Left kidney (tissue), 1 donor: ENCODE measurements at regions not wholly inside any gene's neighbourhood (a gene's known extent, or its start where the extent isn't known, plus 50 kb on each side); places are given as distances from the start of the nearest gene placed in this dataset.
"Not testable (repeated sequence)": the region's sequence is repeated elsewhere in the genome, so short reads cannot be mapped to it uniquely, and the experiment has no call there.

Experiments
- DNase-seq: peaks from one replicate; pipeline ENCODE4 v3.0.0-alpha.2; 2013

GRCh38 chr6:56745971-56746370 lies 103.3 kb upstream of the DST start:
- DNase-seq, result no peak

DNA sequence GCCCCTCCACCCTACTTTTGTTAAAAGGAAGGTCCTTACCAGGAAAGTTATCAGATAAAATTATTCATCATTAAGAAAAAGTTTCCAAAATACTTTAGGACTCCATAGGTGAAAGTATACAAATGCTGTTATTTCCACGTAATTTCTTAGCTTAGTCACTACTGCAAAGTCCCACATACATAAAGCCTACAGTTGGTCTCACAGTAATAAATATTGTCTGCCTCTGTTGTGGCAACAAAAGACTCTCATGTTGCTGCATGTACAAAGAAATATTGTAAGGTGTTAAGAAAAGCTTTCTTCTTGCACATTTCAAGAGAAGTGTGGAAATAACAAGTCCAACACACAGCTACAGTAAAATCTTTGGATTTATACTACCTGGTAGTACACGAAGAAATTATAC lies 102.4 kb upstream of the DST start:
- DNase-seq, result no peak

GRCh38 chr6:56744528-56744927 lies 101.8 kb upstream of the DST start:
- DNase-seq, result no peak

DNA sequence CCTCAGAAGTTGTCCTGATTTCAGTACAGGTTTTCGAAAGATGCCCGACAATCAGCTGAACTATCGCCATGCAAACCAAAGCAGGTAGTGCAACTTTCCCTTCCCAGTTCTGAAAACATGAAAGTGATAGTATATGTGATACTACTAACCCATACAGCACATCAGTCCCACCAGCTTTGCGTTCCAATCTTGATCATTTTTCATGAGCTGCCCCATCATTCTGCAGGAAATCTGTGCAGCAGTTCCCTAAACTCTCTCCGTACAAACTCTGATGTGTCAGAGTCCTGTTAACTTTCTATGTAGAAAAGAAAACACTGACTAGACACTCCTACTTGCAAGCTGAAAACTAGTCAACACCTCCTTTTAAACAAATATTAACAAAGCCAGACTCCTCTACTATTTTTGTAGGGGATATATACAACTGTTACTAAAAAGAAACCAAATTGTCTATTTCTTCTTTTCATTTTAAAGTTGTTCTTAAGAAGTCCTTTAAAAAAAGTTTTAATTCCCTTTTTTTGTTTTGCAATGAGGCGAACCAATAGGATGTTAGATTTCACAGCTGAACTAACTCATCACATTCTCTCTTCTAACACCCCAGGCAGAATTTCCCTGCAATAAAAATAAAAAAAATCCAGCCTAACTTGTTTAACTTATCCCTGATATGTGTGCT lies 99.6 kb upstream of the DST start:
- no peak for DNase-seq

- DNase-seq, result no peak
Measured at GRCh38 chr6:56741472-56741871, 98.8 kb upstream of the DST start.

DNA sequence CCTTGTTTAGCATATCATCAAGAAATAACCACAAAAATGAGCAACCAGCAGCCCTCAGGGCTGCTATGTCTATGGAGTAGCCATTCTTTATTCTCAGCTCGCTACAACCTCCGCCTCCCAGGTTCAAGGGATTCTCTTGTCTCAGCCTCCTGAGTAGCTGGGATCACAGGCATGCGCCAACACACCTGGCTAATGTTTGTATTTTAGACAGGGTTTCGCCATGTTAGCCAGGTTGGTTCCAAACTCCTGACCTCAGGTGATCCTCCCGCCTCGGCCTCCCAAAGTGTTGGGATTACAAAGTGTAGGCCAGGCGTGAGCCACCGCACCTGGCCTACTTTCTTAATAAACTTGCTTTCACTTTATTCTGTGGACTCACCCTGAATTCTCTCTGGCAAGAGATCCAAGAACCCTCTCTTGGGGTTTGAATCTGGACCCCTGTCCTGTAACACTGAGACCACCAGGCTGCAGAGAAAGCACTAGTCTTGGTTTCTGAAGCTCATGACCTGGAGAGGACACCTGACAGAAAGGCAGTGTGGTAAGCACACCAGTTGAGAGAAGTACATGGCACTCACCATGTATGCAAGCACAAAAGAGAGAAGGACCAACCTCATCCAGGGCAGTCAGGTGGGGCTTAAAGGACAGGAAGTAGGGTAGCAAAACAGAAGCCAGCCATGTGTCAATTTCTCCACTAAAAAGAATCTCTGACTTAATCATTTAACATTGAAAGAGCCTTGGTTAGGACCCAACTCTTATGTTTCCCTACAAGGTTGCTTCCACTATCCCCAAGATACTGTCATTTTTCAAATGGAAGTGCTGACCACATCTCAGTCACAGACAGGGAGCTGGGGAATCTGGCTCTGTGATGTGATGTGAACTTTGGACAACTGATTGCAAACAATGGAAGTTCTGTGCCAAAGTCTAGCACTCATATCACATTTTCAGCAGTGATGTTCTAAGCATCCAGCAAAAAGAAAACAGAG lies 97.4 kb upstream of the DST start:
- DNase-seq, result no peak

DNA sequence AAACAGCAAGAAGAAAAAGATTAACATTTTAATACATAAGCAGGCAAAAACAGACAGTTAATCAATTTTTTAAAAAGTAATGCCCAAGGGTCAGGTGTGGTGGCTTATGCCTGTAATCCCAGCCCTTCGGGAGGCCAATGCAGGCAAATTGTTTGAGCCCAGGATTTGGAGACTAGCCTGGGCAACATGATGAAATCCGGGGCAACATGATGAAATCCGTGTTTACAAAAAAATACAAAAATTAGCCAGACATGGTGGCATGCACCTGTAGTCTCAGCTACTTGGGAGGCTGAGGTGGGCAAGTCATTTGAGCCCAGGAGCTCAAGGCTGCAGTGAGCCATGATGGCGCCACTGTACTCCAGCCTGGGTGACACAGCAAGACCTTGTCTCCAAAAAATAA lies 94.1 kb upstream of the DST start:
- no peak for DNase-seq

GRCh38 chr6:56734335-56734734 lies 91.6 kb upstream of the DST start:
- no peak for DNase-seq

GRCh38 chr6:56733211-56733697 lies 90.6 kb upstream of the DST start:
- no peak for DNase-seq

DNA sequence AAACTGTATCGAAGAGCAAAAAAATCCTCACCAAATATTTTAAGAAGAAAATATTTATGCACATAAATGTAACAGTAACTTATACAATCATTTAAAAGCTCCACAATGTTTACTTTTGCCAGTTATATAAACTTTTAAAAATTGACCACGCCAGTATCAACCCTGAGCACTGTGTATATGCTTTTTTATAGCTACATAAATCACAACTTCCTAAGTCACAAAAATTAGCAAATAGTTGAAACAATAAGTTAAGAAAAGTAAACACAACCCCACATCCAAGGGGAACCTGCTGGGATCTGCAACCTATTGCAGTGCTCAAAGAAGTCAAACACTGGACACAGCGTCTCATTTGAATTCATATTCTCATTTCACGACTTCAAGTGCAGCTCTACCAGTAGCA lies 89.8 kb upstream of the DST start:
- no peak for DNase-seq

- no peak for DNase-seq
Measured at GRCh38 chr6:56730663-56731529, 88.2 kb upstream of the DST start.

GRCh38 chr6:56729719-56730118 lies 87.0 kb upstream of the DST start:
- DNase-seq, result no peak

GRCh38 chr6:56729166-56729565 lies 86.5 kb upstream of the DST start:
- DNase-seq, result not testable (repeated sequence)

- no peak for DNase-seq
Measured at GRCh38 chr6:56727097-56727850, 84.6 kb upstream of the DST start.

GRCh38 chr6:56725254-56725653 lies 82.6 kb upstream of the DST start:
- no peak for DNase-seq

DNA sequence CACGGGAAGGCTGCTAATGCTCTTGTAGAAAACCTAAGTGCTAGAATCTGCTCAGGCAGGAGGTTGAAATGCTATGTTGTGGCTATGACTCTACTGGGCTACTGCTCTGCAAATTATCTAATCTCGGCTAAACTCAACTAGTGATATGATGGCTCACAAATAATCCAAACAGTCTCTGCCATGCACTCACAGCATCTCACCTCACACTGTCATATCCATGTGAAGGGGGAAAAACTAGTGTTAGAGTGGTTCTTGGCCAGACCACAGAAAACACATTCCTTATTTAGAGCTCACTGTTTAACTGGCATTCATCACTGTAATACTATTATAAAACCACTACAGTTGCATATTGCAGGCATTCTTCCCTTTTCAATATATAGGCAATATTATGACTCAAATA lies 81.8 kb upstream of the DST start:
- DNase-seq, result no peak

DNA sequence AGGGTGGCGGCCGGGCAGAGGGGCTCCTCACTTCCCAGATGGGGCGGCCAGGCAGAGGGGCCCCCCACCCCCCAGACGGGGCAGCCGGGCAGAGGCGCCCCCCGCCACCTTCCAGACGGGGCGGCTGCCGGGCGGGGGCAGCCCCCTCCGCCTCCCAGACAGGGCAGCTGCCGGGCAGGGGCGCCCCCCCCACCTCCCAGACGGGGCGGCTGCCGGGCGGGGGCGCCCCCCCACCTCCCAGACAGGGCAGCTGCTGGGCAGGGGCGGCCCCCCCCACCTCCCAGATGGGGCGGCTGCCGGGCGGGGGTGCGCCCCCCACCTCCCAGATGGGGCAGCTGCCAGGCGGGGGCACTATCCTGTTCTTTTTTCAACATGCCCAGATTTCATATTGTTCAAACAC lies 78.2 kb upstream of the DST start:
- no peak for DNase-seq

DNA sequence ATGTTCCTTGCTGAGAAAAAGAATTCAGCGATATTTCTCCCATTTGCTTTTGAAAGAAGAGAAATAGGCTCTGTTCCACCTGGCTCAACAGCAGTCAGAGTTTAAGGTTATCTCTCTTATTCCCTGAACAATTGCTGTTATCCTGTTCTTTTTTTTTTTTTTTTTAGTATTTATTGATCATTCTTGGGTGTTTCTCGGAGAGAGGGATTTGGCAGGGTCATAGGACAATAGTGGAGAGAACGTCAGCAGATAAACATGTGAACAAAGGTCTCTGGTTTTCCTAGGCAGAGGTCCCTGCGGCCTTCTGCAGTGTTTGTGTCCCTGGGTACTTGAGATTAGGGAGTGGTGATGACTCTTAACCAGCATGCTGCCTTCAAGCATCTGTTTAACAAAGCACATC lies 77.5 kb upstream of the DST start:
- not testable (repeated sequence) for DNase-seq

DNA sequence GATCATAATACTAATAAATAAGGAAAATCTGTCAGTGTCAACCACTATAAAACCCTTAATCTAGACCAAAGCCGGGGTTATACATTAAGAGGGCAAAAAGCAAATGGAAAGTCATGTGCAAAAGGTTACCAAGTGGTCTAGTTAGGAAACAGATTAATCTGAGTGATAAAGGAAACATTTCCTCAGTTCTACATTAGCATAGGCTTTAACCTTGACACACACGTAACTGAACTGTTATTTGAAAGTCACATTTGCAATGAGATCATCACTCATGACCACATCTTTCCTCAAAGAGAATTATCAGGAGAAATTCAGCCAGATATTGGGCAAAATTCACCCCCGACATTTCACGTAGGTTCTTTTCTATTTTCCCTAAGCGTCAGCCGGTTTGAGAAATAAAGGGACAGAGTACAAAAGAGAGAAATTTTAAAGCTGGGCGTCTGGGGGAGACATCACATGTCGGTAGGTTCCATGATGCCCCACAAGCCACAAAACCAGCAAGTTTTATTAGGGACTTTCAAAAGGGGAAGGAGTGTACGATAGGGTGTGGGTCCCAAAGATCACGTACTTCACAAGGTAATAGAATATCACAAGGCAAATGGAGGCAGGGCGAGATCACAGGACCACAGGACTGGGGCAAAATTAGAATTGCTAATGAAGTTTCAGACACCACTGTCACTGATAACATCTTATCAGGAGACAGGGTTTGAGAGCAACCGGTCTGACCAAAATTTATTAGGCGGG lies 76.8 kb upstream of the DST start:
- DNase-seq, result not testable (repeated sequence)

GRCh38 chr6:56718236-56718635 lies 75.5 kb upstream of the DST start:
- DNase-seq, result no peak

DNA sequence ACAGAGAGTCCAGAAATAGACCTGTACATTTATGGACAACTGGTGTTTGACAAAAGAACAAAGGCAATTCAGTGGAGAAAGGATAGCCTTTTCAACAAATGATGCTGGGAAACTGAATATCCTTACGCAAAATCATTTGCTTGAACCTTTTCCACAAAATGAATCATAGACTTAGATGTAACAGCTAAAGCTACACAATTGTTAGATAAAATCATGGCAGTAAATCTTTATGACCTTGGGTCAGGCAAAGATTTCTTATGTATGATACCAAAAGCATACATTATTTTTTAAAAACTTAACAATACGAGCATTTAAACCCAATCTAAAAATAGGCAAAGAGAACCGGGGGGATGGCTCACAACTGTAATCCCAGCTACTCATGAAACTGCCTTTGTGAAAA lies 73.5 kb upstream of the DST start:
- DNase-seq, result no peak
